A673 (cell line): ENCODE measurements at regions not wholly inside any gene's neighbourhood (a gene's known extent, or its start where the extent isn't known, plus 50 kb on each side); places are given as distances from the start of the nearest gene placed in this dataset.

Experiments used
- BruUV-seq: library from RNA; stranded (reverse); fragments of 400-500 nt; replicated peaks from 2 replicates; lab custom pipeline; 2021; lab: Mats Ljungman, UMichigan
- CTCF ChIA-PET: fragments of 300-600 bp; sonication (Branson Sonifier 250); formaldehyde crosslinking; loops from one replicate; lab custom pipeline; 2022; ENCODE audit warnings: antibody characterized with exemption; lab: Charles Lee
- POLR2A ChIA-PET: fragments of 300-600 bp; sonication (Branson Sonifier 250); formaldehyde crosslinking; loops from one replicate; lab custom pipeline; 2022; ENCODE audit warnings: antibody characterized with exemption; ENCODE audit not compliant: low non-redundant PET; lab: Charles Lee
- DNase-seq: peaks from one replicate; pipeline ENCODE4 v3.0.0-alpha.2; 2015; ENCODE audit warnings: low spot score
- H3K27ac ChIP-seq: fragments of 200-600 bp; sonication (generic); 2 replicates; pipeline ENCODE4 v1.5.1; 2016; ENCODE audit warnings: mixed run types, low read depth, mild to moderate bottlenecking, mixed read lengths, antibody characterized with exemption, low read length; ENCODE audit not compliant: poor library complexity, severe bottlenecking
- H3K27me3 ChIP-seq: fragments of 200-600 bp; sonication (generic); replicated peaks from 2 replicates; pipeline ENCODE4 v1.6.1; 2017; ENCODE audit warnings: mixed run types, low read depth, mild to moderate bottlenecking, mixed read lengths, antibody characterized with exemption, low read length; ENCODE audit not compliant: insufficient read depth, poor library complexity
- H3K36me3 ChIP-seq: fragments of 200-600 bp; sonication (generic); 2 replicates; pipeline ENCODE4 v1.6.1; 2016; ENCODE audit warnings: mixed run types, mild to moderate bottlenecking, mixed read lengths, antibody characterized with exemption, low read length; ENCODE audit not compliant: insufficient read depth, poor library complexity, severe bottlenecking
- H3K4me1 ChIP-seq: fragments of 200-600 bp; sonication (generic); 2 replicates; pipeline ENCODE4 v1.6.1; 2017; ENCODE audit warnings: mixed run types, mild to moderate bottlenecking, mixed read lengths, antibody characterized with exemption, low read length; ENCODE audit not compliant: insufficient read depth, poor library complexity, severe bottlenecking
- H3K4me3 ChIP-seq: fragments of 200-600 bp; sonication (generic); 2 replicates; pipeline ENCODE4 v1.5.1; 2016; ENCODE audit warnings: low read depth, mixed run types, mild to moderate bottlenecking, mixed read lengths, low read length; ENCODE audit not compliant: poor library complexity, severe bottlenecking
- H3K9me3 ChIP-seq: fragments of 200-600 bp; sonication (generic); 2 replicates; pipeline ENCODE4 v1.6.1; 2016; ENCODE audit warnings: mixed run types, low read depth, mild to moderate bottlenecking, mixed read lengths, antibody characterized with exemption, low read length; ENCODE audit not compliant: poor library complexity, severe bottlenecking
- CTCF ChIP-seq: fragments of 300-800, 200-600 bp; sonication (generic); conservative IDR thresholded peaks from 2 replicates; pipeline ENCODE4 v1.5.1; 2017; ENCODE audit warnings: low read depth, mild to moderate bottlenecking, antibody characterized with exemption, low read length, moderate library complexity, mixed read lengths
- EZH2 ChIP-seq: fragments of 200-600 bp; sonication (generic); IDR thresholded peaks from 2 replicates; pipeline ENCODE4 v1.6.1; 2017; ENCODE audit warnings: borderline replicate concordance, low read depth, mild to moderate bottlenecking, mixed read lengths, antibody characterized with exemption, low read length; ENCODE audit not compliant: poor library complexity, severe bottlenecking
- intact Hi-C: fragments of 100-400 bp; cut with micrococcal nuclease; formaldehyde crosslinking; loops from one replicate; pipeline ENCODE4 v1.10.0; 2022; ENCODE audit not compliant: unreplicated experiment

- no peak overlapping the region for H3K27ac ChIP-seq
- no TSS peak for BruUV-seq
- no peaks in the 10 kb centered on the region for H3K4me1 ChIP-seq
- intact Hi-C loops, result no loop called here
- ChIA-PET POLR2A (no interaction called here), CTCF (no interaction called here)
- no peaks in the 10 kb centered on the region for H3K36me3 ChIP-seq
- TF ChIP-seq EZH2 (no peak), CTCF (no peak)
- no peaks in the 10 kb centered on the region for H3K27me3 ChIP-seq
- no peak for DNase-seq
- peaks cover 16% of the 10 kb centered on the region for H3K9me3 ChIP-seq
- H3K4me3 ChIP-seq, result no peak overlapping the region
These were observed 68.7 kb upstream of the CST7 start for GRCh38 chr20:24880356-24880755.

- POLR2A ChIA-PET, result no interaction called here
- H3K36me3 ChIP-seq, result no peaks in the 10 kb centered on the region
- intact Hi-C loops, result no loop called here
These were observed 58.8 kb upstream of the CST7 start for GRCh38 chr20:24890286-24890685.

GRCh38 chr20:24891546-24892393 lies 57.3 kb upstream of the CST7 start:
- intact Hi-C loops, result no loop called here
- DNase-seq, result no peak
- Histone ChIP-seq H3K4me3 (no peak overlapping the region), H3K9me3 (no peaks in the 10 kb centered on the region), H3K4me1 (no peaks in the 10 kb centered on the region), H3K36me3 (no peaks in the 10 kb centered on the region), H3K27ac (no peak overlapping the region), H3K27me3 (peaks cover 1% of the 10 kb centered on the region)
- TF ChIP-seq CTCF (no peak), EZH2 (no peak)
- ChIA-PET CTCF (no interaction called here), POLR2A (no interaction called here)
- no TSS peak for BruUV-seq

More at GRCh38 chr20:24890286-24890685, 58.8 kb upstream of the CST7 start:
- no peak for TF ChIP-seq EZH2
- no TSS peak for BruUV-seq
- Histone ChIP-seq H3K4me1 (no peaks in the 10 kb centered on the region), H3K27ac (no peak overlapping the region), H3K4me3 (no peak overlapping the region), H3K9me3 (no peaks in the 10 kb centered on the region), H3K27me3 (peaks cover 5% of the 10 kb centered on the region)
- CTCF ChIA-PET, result no interaction called here
- no peak for DNase-seq
